SU-DHL-6 (cell line): ENCODE measurements at regions not wholly inside any gene's neighbourhood (a gene's known extent, or its start where the extent isn't known, plus 50 kb on each side); places are given as distances from the start of the nearest gene placed in this dataset.

Experiments used
- H2AFZ ChIP-seq: fragments of 200-600 bp; sonication (generic); 2 replicates; pipeline ENCODE4 v1.6.1; 2014; ENCODE audit warnings: low read depth, mild to moderate bottlenecking, moderate library complexity, mixed read lengths, antibody characterized with exemption, low read length; ENCODE audit not compliant: severe bottlenecking
- H3F3A ChIP-seq: fragments of 200-600 bp; shearing (Covaris generic); 2 replicates; pipeline ENCODE4 v1.6.0; 2016; ENCODE audit warnings: antibody characterized with exemption, mild to moderate bottlenecking; ENCODE audit not compliant: insufficient read depth
- H3K27ac ChIP-seq: fragments of 200-600 bp; sonication (generic); 2 replicates; pipeline ENCODE4 v1.5.1; 2016; ENCODE audit warnings: low read depth, mild to moderate bottlenecking, low read length, moderate library complexity, mixed read lengths
- H3K27me3 ChIP-seq: fragments of 200-600 bp; sonication (generic), shearing (Covaris generic); 2 replicates; pipeline ENCODE4 v1.6.0; 2014; ENCODE audit warnings: mild to moderate bottlenecking, low read length
- H3K36me3 ChIP-seq: fragments of 200-600 bp; sonication (generic); 2 replicates; pipeline ENCODE4 v1.6.1; 2014; ENCODE audit warnings: mild to moderate bottlenecking, low read length, mixed read lengths
- H3K4me2 ChIP-seq: fragments of 300-600, 200-600 bp; shearing (Covaris generic), sonication (generic); 2 replicates; pipeline ENCODE4 v1.6.0; 2014; ENCODE audit warnings: low read length, low read depth, mild to moderate bottlenecking; ENCODE audit not compliant: poor library complexity, severe bottlenecking
- H3K4me3 ChIP-seq: fragments of 200-600 bp; sonication (generic); 2 replicates; pipeline ENCODE4 v1.5.1; 2014; ENCODE audit warnings: antibody characterized with exemption, low read length, mild to moderate bottlenecking, mixed read lengths; ENCODE audit not compliant: insufficient read depth, poor library complexity, severe bottlenecking
- H3K79me2 ChIP-seq: fragments of 200-600 bp; sonication (generic); 2 replicates; pipeline ENCODE4 v1.6.1; 2014; ENCODE audit warnings: mild to moderate bottlenecking, low read length, moderate library complexity; ENCODE audit not compliant: insufficient read depth
- H3K9ac ChIP-seq: fragments of 200-600 bp; sonication (generic); 2 replicates; pipeline ENCODE4 v1.7.0; 2014; ENCODE audit warnings: mild to moderate bottlenecking, low read length
- H3K9me2 ChIP-seq: fragments of 200-600 bp; sonication (generic); replicated peaks from 2 replicates; pipeline ENCODE4 v1.6.1; 2014; ENCODE audit warnings: low read length; ENCODE audit not compliant: insufficient read depth
- H3K9me3 ChIP-seq: fragments of 200-600 bp; sonication (generic); 2 replicates; pipeline ENCODE4 v1.6.1; 2014; ENCODE audit warnings: low read length, mixed read lengths; ENCODE audit not compliant: insufficient read depth
- H4K20me1 ChIP-seq: fragments of 200-600 bp; sonication (generic); 2 replicates; pipeline ENCODE4 v1.6.1; 2014; ENCODE audit warnings: low read depth, mild to moderate bottlenecking, antibody characterized with exemption, low read length, moderate library complexity, mixed read lengths
- CTCF ChIP-seq: fragments of 200-600 bp; sonication (generic); IDR thresholded peaks from one replicate; pipeline ENCODE4 v1.5.1; 2017; ENCODE audit warnings: antibody characterized with exemption, mild to moderate bottlenecking, low read length, moderate library complexity; ENCODE audit not compliant: insufficient read depth, poor library complexity, severe bottlenecking
- EZH2phosphoT487 ChIP-seq: fragments of 200-600 bp; sonication (generic), shearing (Covaris generic); conservative IDR thresholded peaks from 2 replicates; pipeline ENCODE4 v1.6.1; 2018; ENCODE audit warnings: mild to moderate bottlenecking, antibody characterized with exemption, low read length, moderate library complexity, mixed read lengths

GRCh38 chr21:38984568-38984967, 178.8 kb downstream of the ETS2 start:
- H3K79me2 ChIP-seq: no peaks in the 10 kb centered on the region
- H3F3A ChIP-seq: no peaks in the 10 kb centered on the region
- no peaks in the 10 kb centered on the region for H3K9me3 ChIP-seq
- no peak for TF ChIP-seq EZH2phosphoT487
- TF ChIP-seq CTCF: no peak
- no peak overlapping the region for H3K9ac ChIP-seq
- no peak overlapping the region for H3K4me3 ChIP-seq
- H3K9me2 ChIP-seq: no peaks in the 10 kb centered on the region
- H3K27me3 ChIP-seq: no peaks in the 10 kb centered on the region
- peak overlapping the region; percentile 23 for H3K4me2 ChIP-seq
- H4K20me1 ChIP-seq: no peaks in the 10 kb centered on the region
- H3K27ac ChIP-seq: no peak overlapping the region
- H2AFZ ChIP-seq: no peak overlapping the region
- H3K36me3 ChIP-seq: no peaks in the 10 kb centered on the region

- Histone ChIP-seq H3K4me3 (no peak overlapping the region), H3F3A (no peaks in the 10 kb centered on the region), H3K36me3 (no peaks in the 10 kb centered on the region), H4K20me1 (no peaks in the 10 kb centered on the region), H3K27ac (no peak overlapping the region), H3K79me2 (no peaks in the 10 kb centered on the region), H2AFZ (no peak overlapping the region), H3K4me2 (no peak overlapping the region), H3K9me3 (no peaks in the 10 kb centered on the region), H3K9ac (no peak overlapping the region), H3K9me2 (no peaks in the 10 kb centered on the region), H3K27me3 (no peaks in the 10 kb centered on the region)
- TF ChIP-seq EZH2phosphoT487 (no peak), CTCF (no peak)
Measured at GRCh38 chr21:38983560-38983959, 177.8 kb downstream of the ETS2 start.

GRCh38 chr21:38982804-38983203, 177.1 kb downstream of the ETS2 start:
- Histone ChIP-seq H3K79me2 (no peaks in the 10 kb centered on the region), H2AFZ (no peak overlapping the region), H3K27ac (no peak overlapping the region), H3K9me3 (no peaks in the 10 kb centered on the region), H3K9me2 (no peaks in the 10 kb centered on the region), H3K4me2 (no peak overlapping the region), H3K36me3 (no peaks in the 10 kb centered on the region), H3K9ac (no peak overlapping the region), H4K20me1 (no peaks in the 10 kb centered on the region), H3F3A (no peaks in the 10 kb centered on the region), H3K4me3 (no peak overlapping the region), H3K27me3 (no peaks in the 10 kb centered on the region)
- TF ChIP-seq CTCF (no peak), EZH2phosphoT487 (no peak)

DNA sequence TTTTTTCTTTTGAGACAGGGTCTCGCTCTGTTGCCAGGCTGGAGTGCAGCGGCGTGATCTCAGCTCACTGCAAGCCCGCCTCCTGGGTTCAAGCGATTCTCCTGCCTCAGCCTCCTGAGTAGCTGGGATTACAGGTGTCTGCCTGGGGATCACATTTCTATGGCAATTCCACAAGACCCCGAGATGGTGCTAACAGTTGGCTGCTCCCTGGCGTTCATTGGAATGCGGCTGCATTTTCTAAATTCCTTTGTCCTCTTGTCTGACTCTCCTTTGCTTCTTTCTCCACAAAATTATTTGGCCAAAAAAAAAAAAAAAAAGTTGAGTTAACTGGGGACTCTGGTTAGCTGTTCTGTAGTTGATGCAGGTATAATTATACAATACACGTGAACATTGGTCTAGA, 176.4 kb downstream of the ETS2 start:
- Histone ChIP-seq H3K9ac (no peak overlapping the region), H3K36me3 (no peaks in the 10 kb centered on the region), H3K79me2 (no peaks in the 10 kb centered on the region), H3K4me3 (no peak overlapping the region), H3K4me2 (no peak overlapping the region), H3K9me2 (no peaks in the 10 kb centered on the region), H3K27ac (no peak overlapping the region), H3K9me3 (no peaks in the 10 kb centered on the region), H3K27me3 (no peaks in the 10 kb centered on the region), H4K20me1 (no peaks in the 10 kb centered on the region), H2AFZ (no peak overlapping the region), H3F3A (no peaks in the 10 kb centered on the region)
- no peak for TF ChIP-seq EZH2phosphoT487
- TF ChIP-seq CTCF: no peak
